Neural progenitor cell (in vitro differentiated cells): ENCODE measurements at regions not wholly inside any gene's neighbourhood (a gene's known extent, or its start where the extent isn't known, plus 50 kb on each side); places are given as distances from the start of the nearest gene placed in this dataset.

Source experiments
- CTCF ChIP-seq: fragments of 200-600 bp; sonication (generic); IDR thresholded peaks from 2 replicates; pipeline ENCODE4 v1.5.1; 2017; ENCODE audit warnings: antibody characterized with exemption, mild to moderate bottlenecking
- EZH2 ChIP-seq: fragments of 200-600 bp; sonication (generic); IDR thresholded peaks from 2 replicates; pipeline ENCODE4 v1.6.1; 2017; ENCODE audit warnings: antibody characterized with exemption, mild to moderate bottlenecking, moderate library complexity

- TF ChIP-seq CTCF (no peak), EZH2 (no peak)
Observed at GRCh38 chrX:110428144-110428543, 69.5 kb downstream of the RTL9 start.
